Stimulated activated CD8-positive, alpha-beta memory T cell treated with anti-CD3 and anti-CD28 coated beads, Interleukin-2, amount 100 ng/mL, for 48 hours (primary cell): ENCODE measurements at regions not wholly inside any gene's neighbourhood (a gene's known extent, or its start where the extent isn't known, plus 50 kb on each side); places are given as distances from the start of the nearest gene placed in this dataset.
"Not testable (repeated sequence)": the region's sequence is repeated elsewhere in the genome, so short reads cannot be mapped to it uniquely, and the experiment has no call there.

Experiments used
- DNase-seq, 2 donors: peaks; one replicate each; pipeline ENCODE4 v3.0.0-alpha.2; 2020; ENCODE audit warnings: low read depth in 2 of 2

- DNase-seq = no peak
Measured at GRCh38 chr14:71536015-71536740, 396.1 kb upstream of the RGS6 start.

- no peak for DNase-seq
Measured at GRCh38 chr14:71536927-71537772, 395.1 kb upstream of the RGS6 start.

- no peak for DNase-seq
Measured at GRCh38 chr14:71538288-71538687, 393.9 kb upstream of the RGS6 start.

- DNase-seq = no peak
Measured at GRCh38 chr14:71538938-71539649, 393.1 kb upstream of the RGS6 start.

GRCh38 chr14:71539650-71540285 is 392.5 kb upstream of the RGS6 start:
- no peak for DNase-seq

GRCh38 chr14:71541271-71541670 is 391.0 kb upstream of the RGS6 start:
- DNase-seq = no peak

- DNase-seq = no peak
Measured at GRCh38 chr14:71541973-71542690, 390.1 kb upstream of the RGS6 start.

GRCh38 chr14:71549421-71550050 is 382.7 kb upstream of the RGS6 start:
- no peak for DNase-seq

- DNase-seq = no peak
Measured at GRCh38 chr14:71550367-71550766, 381.9 kb upstream of the RGS6 start.

GRCh38 chr14:71551291-71551950 is 380.8 kb upstream of the RGS6 start:
- no peak for DNase-seq

GRCh38 chr14:71552809-71553208 is 379.4 kb upstream of the RGS6 start:
- DNase-seq = no peak

- no peak for DNase-seq
Measured at GRCh38 chr14:71553779-71554178, 378.4 kb upstream of the RGS6 start.

GRCh38 chr14:71554323-71554722 is 377.9 kb upstream of the RGS6 start:
- no peak for DNase-seq

GRCh38 chr14:71554959-71555612 is 377.1 kb upstream of the RGS6 start:
- DNase-seq = no peak

- peak; percentile 22 to 51 for DNase-seq
Measured at GRCh38 chr14:71555654-71556559, 376.3 kb upstream of the RGS6 start.

GRCh38 chr14:71556730-71557129 is 375.5 kb upstream of the RGS6 start:
- no peak for DNase-seq

GRCh38 chr14:71557351-71557750 is 374.9 kb upstream of the RGS6 start:
- DNase-seq = no peak

GRCh38 chr14:71558943-71559342 is 373.3 kb upstream of the RGS6 start:
- DNase-seq = not testable (repeated sequence)

GRCh38 chr14:71560751-71561150 is 371.5 kb upstream of the RGS6 start:
- no peak for DNase-seq
